ENCODE measurements at regions not wholly inside any gene's neighbourhood (a gene's known extent, or its start where the extent isn't known, plus 50 kb on each side); places are given as distances from the start of the nearest gene placed in this dataset.

GRCh38 chr1:99579691-99580172, 66.2 kb upstream of the PALMD start (continued):
- TF ChIP-seq, protein P1, sequence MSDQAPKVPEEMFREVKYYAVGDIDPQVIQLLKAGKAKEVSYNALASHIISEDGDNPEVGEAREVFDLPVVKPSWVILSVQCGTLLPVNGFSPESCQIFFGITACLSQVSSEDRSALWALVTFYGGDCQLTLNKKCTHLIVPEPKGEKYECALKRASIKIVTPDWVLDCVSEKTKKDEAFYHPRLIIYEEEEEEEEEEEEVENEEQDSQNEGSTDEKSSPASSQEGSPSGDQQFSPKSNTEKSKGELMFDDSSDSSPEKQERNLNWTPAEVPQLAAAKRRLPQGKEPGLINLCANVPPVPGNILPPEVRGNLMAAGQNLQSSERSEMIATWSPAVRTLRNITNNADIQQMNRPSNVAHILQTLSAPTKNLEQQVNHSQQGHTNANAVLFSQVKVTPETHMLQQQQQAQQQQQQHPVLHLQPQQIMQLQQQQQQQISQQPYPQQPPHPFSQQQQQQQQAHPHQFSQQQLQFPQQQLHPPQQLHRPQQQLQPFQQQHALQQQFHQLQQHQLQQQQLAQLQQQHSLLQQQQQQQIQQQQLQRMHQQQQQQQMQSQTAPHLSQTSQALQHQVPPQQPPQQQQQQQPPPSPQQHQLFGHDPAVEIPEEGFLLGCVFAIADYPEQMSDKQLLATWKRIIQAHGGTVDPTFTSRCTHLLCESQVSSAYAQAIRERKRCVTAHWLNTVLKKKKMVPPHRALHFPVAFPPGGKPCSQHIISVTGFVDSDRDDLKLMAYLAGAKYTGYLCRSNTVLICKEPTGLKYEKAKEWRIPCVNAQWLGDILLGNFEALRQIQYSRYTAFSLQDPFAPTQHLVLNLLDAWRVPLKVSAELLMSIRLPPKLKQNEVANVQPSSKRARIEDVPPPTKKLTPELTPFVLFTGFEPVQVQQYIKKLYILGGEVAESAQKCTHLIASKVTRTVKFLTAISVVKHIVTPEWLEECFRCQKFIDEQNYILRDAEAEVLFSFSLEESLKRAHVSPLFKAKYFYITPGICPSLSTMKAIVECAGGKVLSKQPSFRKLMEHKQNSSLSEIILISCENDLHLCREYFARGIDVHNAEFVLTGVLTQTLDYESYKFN (CRISPR knock-in tag; conservative IDR thresholded peaks at IDR 0.05), result peak; percentile 66
- TF ChIP-seq THRA (CRISPR knock-in tag; IDR thresholded peaks at IDR 0.05; ENCODE audit: borderline replicate concordance) (no peak), CEBPB (IDR thresholded peaks at IDR 0.05; ENCODE audit: borderline replicate concordance, low read depth, low read length) (peak; percentile 30; the same call in 1 of the 2 replicates), EP300 (IDR thresholded peaks at IDR 0.05; ENCODE audit: low read depth in 2 of 2, low read length in 2 of 2) (peak in 1 of 2 experiments; percentile 39; a peak in 1 of 4 replicates), EP300 (CRISPR knock-in tag; IDR thresholded peaks at IDR 0.05; ENCODE audit: borderline replicate concordance) (no peak), HDAC1 (CRISPR knock-in tag; IDR thresholded peaks at IDR 0.05) (0 out of 2 replicates have a peak, but pooled peaks have one; percentile 17), CHCHD3 (CRISPR knock-in tag; IDR thresholded peaks at IDR 0.05) (no peak), ZFY (CRISPR knock-in tag; IDR thresholded peaks at IDR 0.05) (no peak), HNRNPLL (IDR thresholded peaks at IDR 0.05; ENCODE audit: low read depth, low read length, poor library complexity, severe bottlenecking) (no peak), SOX13 (IDR thresholded peaks at IDR 0.05) (no peak), SOX13 (CRISPR knock-in tag; conservative IDR thresholded peaks at IDR 0.05 in 1 of 2, IDR thresholded peaks at IDR 0.05 in 1 of 2) (peak in 1 of 2 experiments; percentile 91; a peak in 2 of 4 replicates), CREB1 (IDR thresholded peaks at IDR 0.05) (no peak), CREB1 (CRISPR knock-in tag; IDR thresholded peaks at IDR 0.05) (0 out of 2 replicates have a peak, but pooled peaks have one; percentile 23), THAP9 (CRISPR knock-in tag; IDR thresholded peaks at IDR 0.05; ENCODE audit: borderline replicate concordance) (no peak), TAF1 (CRISPR knock-in tag; IDR thresholded peaks at IDR 0.05) (no peak), NFIC (IDR thresholded peaks at IDR 0.05; ENCODE audit: low read length) (peak; percentile 57; the same call in 1 of the 2 replicates), HMG20A (CRISPR knock-in tag; IDR thresholded peaks at IDR 0.05; ENCODE audit: borderline replicate concordance) (peak; percentile 66; the same call in 1 of the 2 replicates), MED1 (CRISPR knock-in tag; IDR thresholded peaks at IDR 0.05) (peak; percentile 34; the same call in 1 of the 2 replicates)
- TF ChIP-seq, protein P2, sequence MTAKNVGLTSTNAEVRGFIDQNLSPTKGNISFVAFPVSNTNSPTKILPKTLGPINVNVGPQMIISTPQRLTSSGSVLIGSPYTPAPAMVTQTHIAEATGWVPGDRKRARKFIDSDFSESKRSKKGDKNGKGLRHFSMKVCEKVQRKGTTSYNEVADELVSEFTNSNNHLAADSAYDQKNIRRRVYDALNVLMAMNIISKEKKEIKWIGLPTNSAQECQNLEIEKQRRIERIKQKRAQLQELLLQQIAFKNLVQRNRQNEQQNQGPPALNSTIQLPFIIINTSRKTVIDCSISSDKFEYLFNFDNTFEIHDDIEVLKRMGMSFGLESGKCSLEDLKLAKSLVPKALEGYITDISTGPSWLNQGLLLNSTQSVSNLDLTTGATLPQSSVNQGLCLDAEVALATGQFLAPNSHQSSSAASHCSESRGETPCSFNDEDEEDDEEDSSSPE (CRISPR knock-in tag; IDR thresholded peaks at IDR 0.05), result no peak
- TF ChIP-seq, protein P3, sequence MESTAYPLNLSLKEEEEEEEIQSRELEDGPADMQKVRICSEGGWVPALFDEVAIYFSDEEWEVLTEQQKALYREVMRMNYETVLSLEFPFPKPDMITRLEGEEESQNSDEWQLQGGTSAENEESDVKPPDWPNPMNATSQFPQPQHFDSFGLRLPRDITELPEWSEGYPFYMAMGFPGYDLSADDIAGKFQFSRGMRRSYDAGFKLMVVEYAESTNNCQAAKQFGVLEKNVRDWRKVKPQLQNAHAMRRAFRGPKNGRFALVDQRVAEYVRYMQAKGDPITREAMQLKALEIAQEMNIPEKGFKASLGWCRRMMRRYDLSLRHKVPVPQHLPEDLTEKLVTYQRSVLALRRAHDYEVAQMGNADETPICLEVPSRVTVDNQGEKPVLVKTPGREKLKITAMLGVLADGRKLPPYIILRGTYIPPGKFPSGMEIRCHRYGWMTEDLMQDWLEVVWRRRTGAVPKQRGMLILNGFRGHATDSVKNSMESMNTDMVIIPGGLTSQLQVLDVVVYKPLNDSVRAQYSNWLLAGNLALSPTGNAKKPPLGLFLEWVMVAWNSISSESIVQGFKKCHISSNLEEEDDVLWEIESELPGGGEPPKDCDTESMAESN (CRISPR knock-in tag; conservative IDR thresholded peaks at IDR 0.05), result no peak
